SJCRH30 (cell line): ENCODE measurements at regions not wholly inside any gene's neighbourhood (a gene's known extent, or its start where the extent isn't known, plus 50 kb on each side); places are given as distances from the start of the nearest gene placed in this dataset.
"Not testable (repeated sequence)": the region's sequence is repeated elsewhere in the genome, so short reads cannot be mapped to it uniquely, and the experiment has no call there.

Source experiments
- DNase-seq, 2 experiments: peaks; one replicate each; pipeline ENCODE4 v3.0.0-alpha.2; 2015 to 2020
- H3K27ac ChIP-seq: fragments of 250-450 bp; sonication (Bioruptor Pico); 2 replicates; pipeline ENCODE4 v1.5.1; 2020; ENCODE audit warnings: mild to moderate bottlenecking, moderate library complexity
- H3K27me3 ChIP-seq: fragments of 250-450 bp; sonication (Bioruptor Pico); 2 replicates; pipeline ENCODE4 v1.5.1; 2020; ENCODE audit warnings: mild to moderate bottlenecking, moderate library complexity
- H3K36me3 ChIP-seq: fragments of 250-450 bp; sonication (Bioruptor Pico); 2 replicates; pipeline ENCODE4 v1.5.1; 2020; ENCODE audit warnings: mild to moderate bottlenecking, moderate library complexity
- H3K4me1 ChIP-seq: fragments of 250-450 bp; sonication (Bioruptor Pico); 2 replicates; pipeline ENCODE4 v1.5.1; 2020; ENCODE audit warnings: mild to moderate bottlenecking, moderate library complexity
- H3K4me3 ChIP-seq: fragments of 250-450 bp; sonication (Bioruptor Pico); 2 replicates; pipeline ENCODE4 v1.5.1; 2020; ENCODE audit warnings: mild to moderate bottlenecking, moderate library complexity
- H3K9me3 ChIP-seq: fragments of 250-450 bp; sonication (Bioruptor Pico); replicated peaks from 2 replicates; pipeline ENCODE4 v1.5.1; 2020; ENCODE audit warnings: mild to moderate bottlenecking, moderate library complexity

- DNase-seq = peak in 1 of 2 experiments; percentile 12
- no peaks in the 10 kb centered on the region for H3K27me3 ChIP-seq
- no peaks in the 10 kb centered on the region for H3K36me3 ChIP-seq
These were observed 107.0 kb downstream of the ATXN7L3B start for GRCh38 chr12:74644681-74645080.

GRCh38 chr12:74646831-74647230, 109.2 kb downstream of the ATXN7L3B start:
- Histone ChIP-seq H3K4me1 (peaks cover 8% of the 10 kb centered on the region), H3K27me3 (no peaks in the 10 kb centered on the region), H3K9me3 (no peaks in the 10 kb centered on the region), H3K4me3 (no peak overlapping the region), H3K27ac (no peak overlapping the region; the same call in 1 of the 2 replicates), H3K36me3 (no peaks in the 10 kb centered on the region)
- peak; percentile 14 to 65 for DNase-seq

More at GRCh38 chr12:74644681-74645080, 107.0 kb downstream of the ATXN7L3B start:
- Histone ChIP-seq H3K9me3 (no peaks in the 10 kb centered on the region), H3K4me1 (peaks cover 8% of the 10 kb centered on the region), H3K4me3 (no peak overlapping the region), H3K27ac (no peak overlapping the region)

GRCh38 chr12:74647256-74647655, 109.6 kb downstream of the ATXN7L3B start:
- Histone ChIP-seq H3K4me3 (no peak overlapping the region), H3K4me1 (peaks cover 8% of the 10 kb centered on the region), H3K27me3 (no peaks in the 10 kb centered on the region), H3K27ac (no peak overlapping the region; the same call in 1 of the 2 replicates), H3K36me3 (no peaks in the 10 kb centered on the region), H3K9me3 (no peaks in the 10 kb centered on the region)
- DNase-seq = no peak

GRCh38 chr12:74656251-74656650, 118.6 kb downstream of the ATXN7L3B start:
- Histone ChIP-seq H3K4me1 (no peaks in the 10 kb centered on the region), H3K9me3 (no peaks in the 10 kb centered on the region; the same call in 1 of the 2 replicates), H3K27me3 (no peaks in the 10 kb centered on the region), H3K36me3 (no peaks in the 10 kb centered on the region), H3K4me3 (no peak overlapping the region), H3K27ac (no peak overlapping the region)
- DNase-seq = no peak

GRCh38 chr12:74660442-74660841, 122.8 kb downstream of the ATXN7L3B start:
- Histone ChIP-seq H3K27me3 (no peaks in the 10 kb centered on the region), H3K27ac (no peak overlapping the region), H3K4me1 (no peaks in the 10 kb centered on the region), H3K9me3 (no peaks in the 10 kb centered on the region), H3K4me3 (no peak overlapping the region), H3K36me3 (no peaks in the 10 kb centered on the region)
- no peak for DNase-seq

GRCh38 chr12:74663958-74664357, 126.3 kb downstream of the ATXN7L3B start:
- Histone ChIP-seq H3K27ac (no peak overlapping the region), H3K4me3 (no peak overlapping the region), H3K4me1 (no peaks in the 10 kb centered on the region), H3K27me3 (no peaks in the 10 kb centered on the region), H3K36me3 (no peaks in the 10 kb centered on the region), H3K9me3 (no peaks in the 10 kb centered on the region)
- DNase-seq = no peak

- no peaks in the 10 kb centered on the region for H3K36me3 ChIP-seq
- H3K4me1 ChIP-seq = no peaks in the 10 kb centered on the region
- no peak overlapping the region for H3K4me3 ChIP-seq
- no peaks in the 10 kb centered on the region for H3K9me3 ChIP-seq
- H3K27ac ChIP-seq = no peak overlapping the region
- DNase-seq = no peak
- no peaks in the 10 kb centered on the region for H3K27me3 ChIP-seq
These were observed 128.1 kb downstream of the ATXN7L3B start for GRCh38 chr12:74665690-74666089.

- Histone ChIP-seq H3K4me1 (no peaks in the 10 kb centered on the region), H3K36me3 (no peaks in the 10 kb centered on the region), H3K9me3 (no peaks in the 10 kb centered on the region), H3K4me3 (no peak overlapping the region), H3K27ac (no peak overlapping the region), H3K27me3 (no peaks in the 10 kb centered on the region)
- DNase-seq = no peak
These were observed 133.8 kb downstream of the ATXN7L3B start for GRCh38 chr12:74671421-74671820.

- not testable (repeated sequence) for H3K36me3 ChIP-seq, H3K4me3 ChIP-seq, DNase-seq, H3K4me1 ChIP-seq, H3K27me3 ChIP-seq, H3K27ac ChIP-seq, H3K9me3 ChIP-seq
These were observed 139.3 kb downstream of the ATXN7L3B start for GRCh38 chr12:74676955-74677354.

GRCh38 chr12:74685385-74685784, 147.8 kb downstream of the ATXN7L3B start:
- H3K4me1 ChIP-seq = 0 out of 2 replicates have a peak, but pooled peaks cover 2% of the 10 kb centered on the region
- no peak for DNase-seq
- H3K27me3 ChIP-seq = no peaks in the 10 kb centered on the region
- no peaks in the 10 kb centered on the region for H3K36me3 ChIP-seq
- no peaks in the 10 kb centered on the region for H3K9me3 ChIP-seq
- no peak overlapping the region for H3K27ac ChIP-seq
- H3K4me3 ChIP-seq = no peak overlapping the region

- H3K36me3 ChIP-seq = no peaks in the 10 kb centered on the region
- no peaks in the 10 kb centered on the region for H3K9me3 ChIP-seq
- 0 out of 2 replicates have a peak, but pooled peaks cover 2% of the 10 kb centered on the region for H3K4me1 ChIP-seq
- DNase-seq = peak in 1 of 2 experiments; percentile 74
- H3K27me3 ChIP-seq = no peaks in the 10 kb centered on the region
- no peak overlapping the region for H3K4me3 ChIP-seq
- no peak overlapping the region for H3K27ac ChIP-seq
These were observed 151.5 kb downstream of the ATXN7L3B start for GRCh38 chr12:74689071-74689655.

- no peak overlapping the region for H3K4me3 ChIP-seq
- H3K27ac ChIP-seq = no peak overlapping the region
- 0 out of 2 replicates have a peak, but pooled peaks cover 2% of the 10 kb centered on the region for H3K4me1 ChIP-seq
- no peaks in the 10 kb centered on the region for H3K9me3 ChIP-seq
- no peaks in the 10 kb centered on the region for H3K27me3 ChIP-seq
- no peaks in the 10 kb centered on the region for H3K36me3 ChIP-seq
- no peak for DNase-seq
These were observed 152.3 kb downstream of the ATXN7L3B start for GRCh38 chr12:74689929-74690328.

- no peak overlapping the region for H3K27ac ChIP-seq
- H3K4me3 ChIP-seq = no peak overlapping the region
- H3K36me3 ChIP-seq = no peaks in the 10 kb centered on the region
- H3K4me1 ChIP-seq = no peaks in the 10 kb centered on the region
- no peaks in the 10 kb centered on the region for H3K9me3 ChIP-seq
- no peaks in the 10 kb centered on the region for H3K27me3 ChIP-seq
- no peak for DNase-seq
These were observed 181.8 kb downstream of the ATXN7L3B start for GRCh38 chr12:74719447-74719846.

- Histone ChIP-seq H3K27me3 (no peaks in the 10 kb centered on the region), H3K9me3 (no peaks in the 10 kb centered on the region)
These were observed 185.1 kb downstream of the ATXN7L3B start for GRCh38 chr12:74722709-74723108.

GRCh38 chr12:74725154-74725553, 187.5 kb downstream of the ATXN7L3B start:
- no peak for DNase-seq
- no peak overlapping the region for H3K4me3 ChIP-seq
- H3K27ac ChIP-seq = no peak overlapping the region
- H3K4me1 ChIP-seq = no peaks in the 10 kb centered on the region
- no peaks in the 10 kb centered on the region for H3K9me3 ChIP-seq
- no peaks in the 10 kb centered on the region for H3K27me3 ChIP-seq
- no peaks in the 10 kb centered on the region for H3K36me3 ChIP-seq

More at GRCh38 chr12:74722709-74723108, 185.1 kb downstream of the ATXN7L3B start:
- no peak overlapping the region for H3K27ac ChIP-seq
- no peak overlapping the region for H3K4me3 ChIP-seq
- no peaks in the 10 kb centered on the region for H3K4me1 ChIP-seq
- no peak for DNase-seq
- no peaks in the 10 kb centered on the region for H3K36me3 ChIP-seq

- Histone ChIP-seq H3K9me3 (no peaks in the 10 kb centered on the region), H3K4me1 (no peaks in the 10 kb centered on the region), H3K27me3 (no peaks in the 10 kb centered on the region), H3K36me3 (no peaks in the 10 kb centered on the region), H3K27ac (no peak overlapping the region), H3K4me3 (no peak overlapping the region)
- DNase-seq = no peak
These were observed 190.4 kb downstream of the ATXN7L3B start for GRCh38 chr12:74728006-74728405.
